Upper lobe of left lung (tissue), 4 donors: ENCODE measurements at regions not wholly inside any gene's neighbourhood (a gene's known extent, or its start where the extent isn't known, plus 50 kb on each side); places are given as distances from the start of the nearest gene placed in this dataset.

ENCODE experiments used
- CTCF ChIP-seq, 6 experiments: fragments of 450-650 bp in 4 of 6; fragments of 200-600 bp in 2 of 6; sonication (generic) in 2 of 6; IDR thresholded peaks; one replicate each; pipeline ENCODE4 v1.5.1; 2016 to 2019; ENCODE audit warnings: antibody characterized with exemption in 6 of 6
- POLR2A ChIP-seq, 4 donors: fragments of 450-650 bp; IDR thresholded peaks; one replicate each; pipeline ENCODE4 v1.5.1; 2016 to 2017; ENCODE audit warnings: antibody characterized with exemption in 4 of 4, mild to moderate bottlenecking in 2 of 4
- POLR2AphosphoS5 ChIP-seq, 2 donors: sonication (generic); formaldehyde crosslinking; IDR thresholded peaks; one replicate each; pipeline ENCODE4 v1.5.1; 2017; ENCODE audit warnings: antibody characterized with exemption in 2 of 2

- no peak for TF ChIP-seq POLR2A (IDR thresholded peaks at IDR 0.05)
- TF ChIP-seq CTCF (IDR thresholded peaks at IDR 0.05) = no peak
- no peak for TF ChIP-seq POLR2AphosphoS5 (IDR thresholded peaks at IDR 0.05)
These were observed 197.6 kb upstream of the RBM19 start for GRCh38 chr12:114163771-114164170.
